Ectodermal cell (in vitro differentiated cells): ENCODE measurements at regions not wholly inside any gene's neighbourhood (a gene's known extent, or its start where the extent isn't known, plus 50 kb on each side); places are given as distances from the start of the nearest gene placed in this dataset.

ENCODE experiments used
- H3K27ac ChIP-seq: 2 replicates; pipeline ENCODE4 v1.7.0; 2013; ENCODE audit warnings: mild to moderate bottlenecking, low read depth, low read length; ENCODE audit not compliant: insufficient read depth, poor library complexity, severe bottlenecking
- H3K27me3 ChIP-seq: 2 replicates; pipeline ENCODE4 v1.7.0; 2013; ENCODE audit warnings: mild to moderate bottlenecking, low read length; ENCODE audit not compliant: insufficient read depth, control insufficient read depth, poor library complexity, severe bottlenecking
- H3K36me3 ChIP-seq: one replicate; pipeline ENCODE4 v1.7.0; 2013; ENCODE audit warnings: low read length; ENCODE audit not compliant: control insufficient read depth, insufficient read depth
- H3K4me1 ChIP-seq: one replicate; pipeline ENCODE4 v1.7.0; 2013; ENCODE audit warnings: low read length; ENCODE audit not compliant: control insufficient read depth, insufficient read depth
- H3K4me3 ChIP-seq: 2 replicates; pipeline ENCODE4 v1.7.0; 2013; ENCODE audit warnings: low read depth, low read length, control low read depth; ENCODE audit not compliant: insufficient read depth
- H3K9me3 ChIP-seq: 2 replicates; pipeline ENCODE4 v1.7.0; 2013; ENCODE audit warnings: mild to moderate bottlenecking, low read length, moderate library complexity; ENCODE audit not compliant: control insufficient read depth
- WGBS, 2 experiments: methylation state at CpG; one replicate each; pipeline ENCODE4 v1.1.7; 2013; ENCODE audit warnings: missing lambda C conversion rate in 2 of 2; 5-methylcytosine and 5-hydroxymethylcytosine counted together

- Histone ChIP-seq H3K27me3 (no peaks in the 10 kb centered on the region), H3K9me3 (no peaks in the 10 kb centered on the region), H3K4me1 (no peaks in the 10 kb centered on the region), H3K27ac (no peak overlapping the region), H3K4me3 (no peak overlapping the region), H3K36me3 (no peaks in the 10 kb centered on the region)
- 91 to 99% methylated on average over 4 of the region's 4 CpGs for whole genome bisulfite sequencing, 2 experiments
These were observed 234.7 kb upstream of the E2F7 start for GRCh38 chr12:77299910-77300669.

DNA sequence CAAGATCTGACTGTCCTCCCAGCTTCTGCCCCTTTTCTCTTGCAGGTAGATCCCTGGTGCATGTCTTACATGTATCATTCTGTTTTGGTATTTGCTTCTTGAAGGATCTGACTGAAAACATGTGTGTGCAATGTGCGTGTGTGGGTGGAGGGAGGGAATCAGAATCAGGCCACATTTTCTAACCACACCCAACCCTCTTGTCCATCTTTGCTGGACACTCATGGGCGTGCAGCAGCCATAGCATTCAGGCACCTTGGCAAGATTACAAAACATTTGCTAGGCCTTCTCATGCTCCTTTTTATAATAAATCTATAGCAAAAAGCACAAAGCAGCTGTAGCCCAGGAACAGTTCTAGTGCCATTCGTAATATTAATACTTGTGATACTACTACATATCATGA lies 233.6 kb upstream of the E2F7 start:
- no peak overlapping the region for H3K4me3 ChIP-seq
- no peak overlapping the region for H3K27ac ChIP-seq
- H3K36me3 ChIP-seq = no peaks in the 10 kb centered on the region
- H3K9me3 ChIP-seq = no peaks in the 10 kb centered on the region
- H3K27me3 ChIP-seq = no peaks in the 10 kb centered on the region
- no peaks in the 10 kb centered on the region for H3K4me1 ChIP-seq
- 95 to 99% methylated on average over 2 of the region's 3 CpGs for WGBS, 2 experiments

GRCh38 chr12:77294016-77294415 lies 228.6 kb upstream of the E2F7 start:
- Histone ChIP-seq H3K27me3 (no peaks in the 10 kb centered on the region), H3K27ac (no peak overlapping the region), H3K9me3 (no peaks in the 10 kb centered on the region), H3K4me3 (no peak overlapping the region), H3K36me3 (no peaks in the 10 kb centered on the region), H3K4me1 (no peaks in the 10 kb centered on the region)
- 87% methylated on average over 1 of the region's 1 CpG; no CpG with 5 or more reads in 1 of the 2 experiments for WGBS, 2 experiments

DNA sequence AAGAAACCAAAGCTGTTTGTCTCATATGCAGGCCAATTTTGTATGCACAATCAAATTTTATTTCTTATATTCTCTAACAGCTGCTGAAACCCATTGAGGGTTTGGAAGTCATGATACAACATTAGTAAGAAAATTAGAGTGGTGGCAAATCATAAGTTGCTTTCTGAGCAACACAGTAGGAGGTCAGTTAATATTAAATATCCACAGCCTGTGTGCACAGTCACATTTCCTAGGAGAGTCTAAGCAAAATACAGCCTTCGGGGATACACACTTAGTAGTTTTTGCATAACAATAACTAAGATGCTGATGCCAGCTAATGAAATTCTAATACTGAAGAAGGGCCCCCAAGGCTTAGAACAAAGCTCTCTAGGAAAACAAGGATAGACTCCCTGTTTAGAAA lies 209.6 kb upstream of the E2F7 start:
- H3K9me3 ChIP-seq = no peaks in the 10 kb centered on the region
- H3K36me3 ChIP-seq = no peaks in the 10 kb centered on the region
- no peaks in the 10 kb centered on the region for H3K4me1 ChIP-seq
- no peak overlapping the region for H3K4me3 ChIP-seq
- no peak overlapping the region for H3K27ac ChIP-seq
- H3K27me3 ChIP-seq = no peaks in the 10 kb centered on the region
- WGBS, 2 experiments = 44 to 52% methylated on average over 1 of the region's 1 CpG

DNA sequence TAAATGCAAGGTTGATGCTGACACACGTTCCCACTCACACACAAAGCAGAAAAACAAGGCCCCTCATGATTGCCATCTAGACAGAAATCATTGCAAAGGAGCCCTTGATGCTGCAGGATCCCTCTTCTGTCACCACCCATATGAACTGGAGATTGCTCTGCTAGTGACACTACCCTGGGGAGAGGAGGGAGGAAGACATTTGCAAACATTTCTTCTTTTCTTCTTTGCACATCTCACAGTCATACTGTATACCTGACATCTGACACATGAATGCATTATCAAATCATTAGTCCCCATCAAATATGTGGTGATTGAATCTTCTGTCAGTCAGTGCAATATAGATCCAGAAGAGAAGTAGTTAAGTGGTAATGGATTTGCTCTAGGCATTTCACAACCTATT lies 208.5 kb upstream of the E2F7 start:
- H3K4me1 ChIP-seq = no peaks in the 10 kb centered on the region
- H3K36me3 ChIP-seq = no peaks in the 10 kb centered on the region
- no peak overlapping the region for H3K27ac ChIP-seq
- H3K9me3 ChIP-seq = no peaks in the 10 kb centered on the region
- no peak overlapping the region for H3K4me3 ChIP-seq
- WGBS, 2 experiments = 50 to 92% methylated on average over 1 of the region's 1 CpG
- no peaks in the 10 kb centered on the region for H3K27me3 ChIP-seq

DNA sequence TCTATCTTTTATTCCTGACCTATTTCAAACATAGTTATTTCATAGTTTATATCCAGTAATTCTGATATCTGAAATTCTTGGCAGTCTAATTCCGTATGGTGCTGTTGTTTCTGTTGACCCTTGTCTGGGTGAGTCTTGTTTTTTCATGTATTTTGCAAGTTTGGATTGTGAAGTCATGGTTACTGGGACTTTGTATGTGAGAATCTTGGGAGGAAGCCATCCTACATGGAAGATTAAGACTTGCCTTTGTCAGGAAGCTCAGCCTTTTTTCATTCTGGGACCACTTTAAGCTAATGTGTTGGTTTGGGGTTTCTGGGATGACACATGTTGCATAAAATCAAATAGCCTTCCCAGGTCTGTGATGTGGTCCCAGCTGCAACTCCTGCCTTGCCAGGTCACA lies 191.6 kb upstream of the E2F7 start:
- no peak overlapping the region for H3K27ac ChIP-seq
- no peaks in the 10 kb centered on the region for H3K27me3 ChIP-seq
- 84 to 94% methylated on average over 1 of the region's 1 CpG for WGBS, 2 experiments
- H3K36me3 ChIP-seq = no peaks in the 10 kb centered on the region
- H3K4me3 ChIP-seq = no peak overlapping the region
- H3K9me3 ChIP-seq = no peaks in the 10 kb centered on the region
- no peaks in the 10 kb centered on the region for H3K4me1 ChIP-seq

DNA sequence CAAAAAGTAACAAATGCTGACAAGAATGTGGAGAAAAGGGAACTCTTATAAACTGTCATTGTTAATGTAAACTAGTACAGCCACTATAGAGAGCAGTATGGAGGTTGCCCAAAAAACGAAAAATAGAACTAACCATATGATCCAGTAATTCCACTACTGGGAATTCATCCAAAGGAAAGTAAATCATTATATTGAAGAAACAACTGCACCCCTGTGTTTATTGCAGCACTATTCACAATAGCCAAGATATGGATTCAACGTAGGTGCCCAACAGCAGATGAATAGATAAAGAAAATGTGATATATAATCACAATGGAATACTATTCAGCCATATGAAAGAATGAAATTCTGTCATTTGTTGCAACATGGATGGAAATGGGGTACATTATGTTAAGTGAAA lies 188.0 kb upstream of the E2F7 start:
- Histone ChIP-seq H3K4me3 (no peak overlapping the region), H3K9me3 (no peaks in the 10 kb centered on the region), H3K4me1 (no peaks in the 10 kb centered on the region), H3K27ac (no peak overlapping the region), H3K27me3 (no peaks in the 10 kb centered on the region), H3K36me3 (no peaks in the 10 kb centered on the region)
- WGBS, 2 experiments = 75 to 93% methylated on average over 1 of the region's 2 CpGs

GRCh38 chr12:77251799-77252198 lies 186.4 kb upstream of the E2F7 start:
- no peaks in the 10 kb centered on the region for H3K4me1 ChIP-seq
- H3K9me3 ChIP-seq = no peaks in the 10 kb centered on the region
- H3K27ac ChIP-seq = no peak overlapping the region
- H3K36me3 ChIP-seq = no peaks in the 10 kb centered on the region
- H3K4me3 ChIP-seq = no peak overlapping the region
- no peaks in the 10 kb centered on the region for H3K27me3 ChIP-seq
- 91 to 93% methylated on average over 1 to 2 of the region's 2 CpGs for WGBS, 2 experiments

DNA sequence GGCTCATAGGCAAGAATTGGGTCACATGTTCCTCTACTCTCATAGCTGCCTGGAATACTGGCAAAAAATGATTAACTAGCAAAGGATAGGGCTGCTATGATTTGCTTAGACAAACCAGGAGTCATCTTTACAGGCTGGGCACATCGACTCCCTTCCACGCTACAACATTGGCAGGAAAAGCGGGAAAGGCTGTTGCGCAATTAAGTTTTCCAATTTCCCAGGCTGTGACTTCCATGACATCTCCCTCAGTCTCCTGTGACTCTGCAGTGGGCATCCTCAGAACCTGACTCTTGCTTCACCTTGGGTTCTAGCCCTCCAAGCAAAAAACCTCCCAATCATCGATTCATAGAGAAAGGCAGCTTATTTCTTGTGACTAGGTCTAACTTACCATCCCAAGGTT lies 184.5 kb upstream of the E2F7 start:
- no peak overlapping the region for H3K4me3 ChIP-seq
- H3K4me1 ChIP-seq = no peaks in the 10 kb centered on the region
- H3K36me3 ChIP-seq = no peaks in the 10 kb centered on the region
- no peaks in the 10 kb centered on the region for H3K9me3 ChIP-seq
- no peak overlapping the region for H3K27ac ChIP-seq
- WGBS, 2 experiments = 94 to 96% methylated on average over 5 of the region's 5 CpGs
- H3K27me3 ChIP-seq = no peaks in the 10 kb centered on the region

DNA sequence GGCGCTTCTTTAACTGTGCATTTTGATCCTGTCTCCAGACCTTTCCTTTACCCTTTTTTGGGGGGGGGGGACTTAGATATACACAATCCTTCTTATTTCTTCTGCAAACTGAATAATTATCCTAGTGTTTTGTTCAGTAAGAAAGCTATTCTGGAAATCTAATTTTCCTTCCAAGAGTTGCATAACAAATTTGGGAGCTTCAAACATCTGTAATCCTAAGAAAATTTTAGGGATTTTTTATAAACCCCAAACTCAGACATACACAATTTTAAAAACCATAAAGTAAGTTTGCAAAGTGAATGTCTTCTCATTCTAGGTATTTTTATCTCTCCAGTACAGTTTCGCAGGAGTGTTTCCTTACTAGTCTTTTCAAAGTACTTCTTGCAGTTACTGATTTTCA lies 182.7 kb upstream of the E2F7 start:
- Histone ChIP-seq H3K9me3 (no peaks in the 10 kb centered on the region), H3K27ac (no peak overlapping the region), H3K4me3 (no peak overlapping the region), H3K4me1 (no peaks in the 10 kb centered on the region), H3K27me3 (no peaks in the 10 kb centered on the region), H3K36me3 (no peaks in the 10 kb centered on the region)
- WGBS, 2 experiments = 88 to 100% methylated on average over 2 of the region's 2 CpGs

- Histone ChIP-seq H3K27me3 (no peaks in the 10 kb centered on the region), H3K4me1 (no peaks in the 10 kb centered on the region), H3K27ac (no peak overlapping the region), H3K9me3 (no peaks in the 10 kb centered on the region), H3K4me3 (no peak overlapping the region), H3K36me3 (no peaks in the 10 kb centered on the region)
- 90 to 91% methylated on average over 3 of the region's 3 CpGs for WGBS, 2 experiments
These were observed 182.2 kb upstream of the E2F7 start for GRCh38 chr12:77247542-77247941.
